HEK293 (cell line): ENCODE measurements at regions not wholly inside any gene's neighbourhood (a gene's known extent, or its start where the extent isn't known, plus 50 kb on each side); places are given as distances from the start of the nearest gene placed in this dataset.

Experiments used
- CTCF ChIA-PET: fragments of 350-600 bp; formaldehyde crosslinking; extraction: SDS; loops from one replicate; lab custom pipeline; 2021; ENCODE audit warnings: antibody characterized with exemption; lab: Yijun Ruan, JAX
- POLR2A ChIA-PET: fragments of 300-600 bp; formaldehyde crosslinking; extraction: SDS; loops from one replicate; lab custom pipeline; 2020; ENCODE audit warnings: antibody characterized with exemption, inconsistent platforms; lab: Yijun Ruan, JAX
- H3K27ac ChIP-seq: fragments of 200-500 bp; sonication (Bioruptor generic); 2 replicates; pipeline ENCODE4 v1.5.1; 2014; ENCODE audit warnings: low read depth, low read length, control low read depth, inconsistent platforms; ENCODE audit errors: extremely low read depth
- H3K36me3 ChIP-seq, 2 experiments: fragments of 200-500 bp in 1 of 2; sonication (Bioruptor generic) in 1 of 2; 1 replicate in 1 of 2; 2 replicates in 1 of 2; pipeline ENCODE4 v1.5.1; 2014 to 2017; ENCODE audit warnings: inconsistent platforms in 2 of 2, low read length in 2 of 2; ENCODE audit not compliant: control insufficient read depth in 2 of 2, insufficient read depth in 1 of 2
- H3K4me1 ChIP-seq: fragments of 200-500 bp; sonication (Bioruptor generic); 2 replicates; pipeline ENCODE4 v1.5.1; 2014; ENCODE audit warnings: mild to moderate bottlenecking, low read length, inconsistent platforms; ENCODE audit not compliant: control insufficient read depth, insufficient read depth
- H3K4me3 ChIP-seq: 2 replicates; pipeline ENCODE4 v1.5.1; 2011; ENCODE audit warnings: low read depth, mild to moderate bottlenecking, control low read depth, low read length, moderate library complexity
- H3K9me3 ChIP-seq: fragments of 200-500 bp; sonication (Bioruptor generic); 2 replicates; pipeline ENCODE4 v1.5.1; 2014; ENCODE audit warnings: low read depth, low read length, inconsistent platforms; ENCODE audit not compliant: control insufficient read depth, insufficient read depth
- FEZF1 ChIP-seq: fragments of 450-650 bp; formaldehyde crosslinking; IDR thresholded peaks from 2 replicates; pipeline ENCODE4 v1.5.1; 2016; ENCODE audit warnings: missing biosample characterization, missing genetic modification characterization
- HOXA7 ChIP-seq: sonication (generic); formaldehyde crosslinking; IDR thresholded peaks from 2 replicates; pipeline ENCODE4 v1.8.1; 2022; ENCODE audit warnings: missing genetic modification reagents, borderline replicate concordance
- KLF16 ChIP-seq: fragments of 450-650 bp; formaldehyde crosslinking; IDR thresholded peaks from 2 replicates; pipeline ENCODE4 v1.5.1; 2017; ENCODE audit warnings: missing biosample characterization, missing genetic modification characterization
- MEIS1 ChIP-seq: sonication (generic); formaldehyde crosslinking; IDR thresholded peaks from 2 replicates; pipeline ENCODE4 v1.8.1; 2022; ENCODE audit warnings: missing genetic modification reagents, mild to moderate bottlenecking, borderline replicate concordance
- PRDM2 ChIP-seq: fragments of 450-650 bp; formaldehyde crosslinking; IDR thresholded peaks from 2 replicates; pipeline ENCODE4 v1.5.1; 2016; ENCODE audit warnings: missing biosample characterization, missing genetic modification characterization, borderline replicate concordance
- SCRT2 ChIP-seq: fragments of 450-650 bp; formaldehyde crosslinking; IDR thresholded peaks from 2 replicates; pipeline ENCODE4 v1.5.1; 2016; ENCODE audit warnings: missing biosample characterization, missing genetic modification characterization
- ZFP37 ChIP-seq: fragments of 450-650 bp; formaldehyde crosslinking; IDR thresholded peaks from 2 replicates; pipeline ENCODE4 v1.5.1; 2016; ENCODE audit warnings: missing biosample characterization, missing genetic modification characterization
- ZNF155 ChIP-seq: fragments of 450-650 bp; formaldehyde crosslinking; IDR thresholded peaks from 2 replicates; pipeline ENCODE4 v1.5.1; 2016; ENCODE audit warnings: missing biosample characterization, missing genetic modification characterization
- ZNF18 ChIP-seq: fragments of 450-650 bp; formaldehyde crosslinking; IDR thresholded peaks from 2 replicates; pipeline ENCODE4 v1.5.1; 2016; ENCODE audit warnings: missing biosample characterization, missing genetic modification characterization
- ZNF248 ChIP-seq: fragments of 450-650 bp; formaldehyde crosslinking; IDR thresholded peaks from 2 replicates; pipeline ENCODE4 v1.5.1; 2017; ENCODE audit warnings: missing biosample characterization, missing genetic modification characterization
- ZNF416 ChIP-seq: fragments of 450-650 bp; formaldehyde crosslinking; IDR thresholded peaks from 2 replicates; pipeline ENCODE4 v1.5.1; 2016; ENCODE audit warnings: missing biosample characterization, missing genetic modification characterization
- ZNF585B ChIP-seq: fragments of 450-650 bp; formaldehyde crosslinking; IDR thresholded peaks from 2 replicates; pipeline ENCODE4 v1.5.1; 2016; ENCODE audit warnings: missing biosample characterization, missing genetic modification characterization
- ZNF629 ChIP-seq: fragments of 450-650 bp; formaldehyde crosslinking; IDR thresholded peaks from 2 replicates; pipeline ENCODE4 v1.5.1; 2017; ENCODE audit warnings: missing biosample characterization, missing genetic modification characterization
- ZNF692 ChIP-seq: fragments of 450-650 bp; formaldehyde crosslinking; IDR thresholded peaks from 2 replicates; pipeline ENCODE4 v1.5.1; 2016; ENCODE audit warnings: missing biosample characterization, missing genetic modification characterization
- ZNF785 ChIP-seq: fragments of 450-650 bp; formaldehyde crosslinking; IDR thresholded peaks from 2 replicates; pipeline ENCODE4 v1.5.1; 2016; ENCODE audit warnings: missing biosample characterization, missing genetic modification characterization
- ZSCAN16 ChIP-seq: fragments of 450-650 bp; formaldehyde crosslinking; IDR thresholded peaks from 2 replicates; pipeline ENCODE4 v1.5.1; 2016; ENCODE audit warnings: missing biosample characterization, missing genetic modification characterization
- ZSCAN18 ChIP-seq: fragments of 450-650 bp; formaldehyde crosslinking; IDR thresholded peaks from 2 replicates; pipeline ENCODE4 v1.5.1; 2016; ENCODE audit warnings: missing biosample characterization, missing genetic modification characterization

GRCh38 chr11:70608568-70609470, 210.5 kb downstream of the CTTN start:
- no peaks in the 10 kb centered on the region for H3K9me3 ChIP-seq
- POLR2A ChIA-PET = no interaction called here
- H3K4me1 ChIP-seq = no peaks in the 10 kb centered on the region
- no peak overlapping the region for H3K4me3 ChIP-seq
- no peaks in the 10 kb centered on the region for H3K36me3 ChIP-seq
- H3K27ac ChIP-seq = no peak overlapping the region
- no peak for TF ChIP-seq ZNF416
- TF ChIP-seq SCRT2 (tag by site-specific recombination) = peak; percentile 70
- TF ChIP-seq ZSCAN18 = no peak
- no peak for TF ChIP-seq ZNF692 (tag by site-specific recombination)
- TF ChIP-seq, all 188 proteins: peak for 1
- CTCF ChIA-PET = no interaction called here

- TF ChIP-seq ZNF18 (tag by site-specific recombination) (no peak), ZNF585B (tag by site-specific recombination) (no peak), ZNF155 (tag by site-specific recombination) (no peak), ZSCAN16 (tag by site-specific recombination) (no peak), ZNF785 (tag by site-specific recombination) (no peak), FEZF1 (tag by site-specific recombination) (no peak), HOXA7 (CRISPR knock-in tag) (no peak), MEIS1 (CRISPR knock-in tag) (no peak), ZFP37 (tag by site-specific recombination) (no peak), ZNF248 (tag by site-specific recombination) (no peak), KLF16 (no peak), PRDM2 (tag by site-specific recombination) (no peak), ZNF629 (tag by site-specific recombination) (no peak)
- H3K4me1 ChIP-seq = no peaks in the 10 kb centered on the region
- no peak overlapping the region for H3K27ac ChIP-seq
- ChIA-PET POLR2A (no interaction called here), CTCF (interaction anchor here (0.6 kb wide), 1 partner anchor 270 kb away, joined by 4 read pairs; no protein-coding TSS in a partner anchor)
- H3K36me3 ChIP-seq = no peaks in the 10 kb centered on the region
- H3K9me3 ChIP-seq = no peaks in the 10 kb centered on the region
- no peak overlapping the region for H3K4me3 ChIP-seq
Observed at GRCh38 chr11:70610566-70611565, 212.5 kb downstream of the CTTN start.
